Stomach (tissue), 8 donors: ENCODE measurements at regions not wholly inside any gene's neighbourhood (a gene's known extent, or its start where the extent isn't known, plus 50 kb on each side); places are given as distances from the start of the nearest gene placed in this dataset.

ENCODE experiments used
- DNase-seq, 2 donors: peaks; one replicate each; pipeline versions ENCODE4 v3.0.0 to v3.0.0-alpha.2; 2013 to 2019
- H3K27ac ChIP-seq, 5 donors: fragments of 200-600 bp in 4 of 5; sonication (generic) in 4 of 5; one replicate each; pipeline ENCODE4 v1.5.1; 2013 to 2019; ENCODE audit warnings: mild to moderate bottlenecking in 1 of 5, moderate library complexity in 1 of 5
- H3K27me3 ChIP-seq, 3 donors: fragments of 200-600 bp; sonication (generic); one replicate each; pipeline ENCODE4 v1.5.1; 2017 to 2019; ENCODE audit warnings: mixed run types in 1 of 3
- H3K36me3 ChIP-seq, 4 donors: fragments of 200-600 bp; sonication (generic); 1 replicate in 3 of 4; 2 replicates in 1 of 4; pipeline ENCODE4 v1.5.1; 2016 to 2019
- H3K4me1 ChIP-seq, 4 donors: fragments of 200-600 bp; sonication (generic); one replicate each; pipeline ENCODE4 v1.5.1; 2016 to 2019
- H3K4me3 ChIP-seq, 4 donors: fragments of 200-600 bp; sonication (generic) in 3 of 4; one replicate each; pipeline ENCODE4 v1.5.1; 2016 to 2019; ENCODE audit warnings: mild to moderate bottlenecking in 1 of 4
- H3K9me3 ChIP-seq, 4 donors: fragments of 200-600 bp; sonication (generic); one replicate each; pipeline ENCODE4 v1.5.1; 2016 to 2019
- EP300 ChIP-seq: sonication (generic); formaldehyde crosslinking; IDR thresholded peaks from one replicate; pipeline ENCODE4 v1.6.1; 2017; ENCODE audit warnings: antibody characterized with exemption
- POLR2A ChIP-seq, 4 donors: fragments of 450-650 bp; IDR thresholded peaks; one replicate each; pipeline ENCODE4 v1.6.1; 2016; ENCODE audit warnings: antibody characterized with exemption in 4 of 4, control low read depth in 2 of 4, mild to moderate bottlenecking in 1 of 4, moderate library complexity in 1 of 4
- POLR2AphosphoS5 ChIP-seq, 3 donors: sonication (generic); formaldehyde crosslinking; IDR thresholded peaks; one replicate each; pipeline ENCODE4 v1.6.1; 2016; ENCODE audit warnings: antibody characterized with exemption in 3 of 3
- WGBS, 5 donors: extraction: QIAGEN DNeasy Blood & Tissue Kit in 3 of 5; methylation state at CpG; one replicate each; pipeline versions ENCODE4 v1.1.5 to v1.1.7; 2013 to 2018; 5-methylcytosine and 5-hydroxymethylcytosine counted together
- intact Hi-C: fragments of 100-400 bp; cut with DNase I; formaldehyde crosslinking; loops from one replicate; pipeline ENCODE4 v1.15.1; 2023; ENCODE audit warnings: low total_unique reads
- TF ChIP-seq, protein P1 (sequence below), 7 experiments: fragments of 450-650 bp in 4 of 7; fragments of 200-600 bp in 3 of 7; sonication (generic) in 3 of 7; IDR thresholded peaks; one replicate each; pipeline ENCODE4 v1.5.1; 2016 to 2019; ENCODE audit warnings: antibody characterized with exemption in 7 of 7, control low read depth in 2 of 7, mild to moderate bottlenecking in 1 of 7
- donor health status: healthy with polysubstance abuse.
- donor health status: Bipolar disorder and iron deficiency.
- donor health status: healthy.

DNA sequence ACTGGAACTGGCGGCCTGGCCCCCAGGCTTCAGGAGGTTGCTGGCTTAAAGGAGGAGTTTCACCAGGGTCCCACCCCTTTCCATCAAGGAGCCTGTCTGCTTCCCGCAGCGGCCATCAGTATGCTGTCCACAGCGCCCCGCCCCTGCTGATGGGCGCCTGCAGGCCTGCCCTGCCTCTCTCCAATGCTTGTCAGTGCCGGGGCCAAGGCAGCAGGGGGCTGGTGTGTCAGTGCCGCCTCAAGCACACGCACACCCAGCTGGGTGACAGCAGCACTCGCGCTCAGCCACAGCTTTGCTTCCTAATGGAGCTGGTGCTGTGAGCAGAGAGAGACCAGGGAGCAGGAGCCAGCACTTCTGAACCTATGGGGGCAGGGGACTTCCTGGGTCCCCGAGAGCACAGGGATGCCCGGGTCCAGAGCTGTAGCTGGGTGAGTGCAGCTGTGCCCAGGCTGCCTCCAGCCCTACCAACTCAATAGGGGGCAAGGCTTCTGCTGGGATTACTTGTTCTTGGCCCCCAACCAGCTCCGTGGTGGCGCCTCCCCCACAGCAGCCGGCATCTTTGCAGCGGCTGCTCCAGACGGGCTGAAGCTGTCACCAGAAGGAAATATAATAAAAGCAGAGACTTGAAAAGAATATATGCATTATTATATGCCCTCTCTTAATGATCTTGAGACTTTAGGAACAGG lies 377.2 kb upstream of the LRATD1 start:
- Histone ChIP-seq H3K9me3 (peaks cover 0 to 4% (median 2%) of the 10 kb centered on the region in 4 donors), H3K27ac (no peak overlapping the region), H3K36me3 (no peaks in the 10 kb centered on the region), H3K27me3 (no peaks in the 10 kb centered on the region), H3K4me3 (no peak overlapping the region), H3K4me1 (no peaks in the 10 kb centered on the region)
- TF ChIP-seq POLR2A (IDR thresholded peaks at IDR 0.05) = no peak
- TF ChIP-seq POLR2AphosphoS5 (IDR thresholded peaks at IDR 0.05) = no peak
- TF ChIP-seq, protein P1, sequence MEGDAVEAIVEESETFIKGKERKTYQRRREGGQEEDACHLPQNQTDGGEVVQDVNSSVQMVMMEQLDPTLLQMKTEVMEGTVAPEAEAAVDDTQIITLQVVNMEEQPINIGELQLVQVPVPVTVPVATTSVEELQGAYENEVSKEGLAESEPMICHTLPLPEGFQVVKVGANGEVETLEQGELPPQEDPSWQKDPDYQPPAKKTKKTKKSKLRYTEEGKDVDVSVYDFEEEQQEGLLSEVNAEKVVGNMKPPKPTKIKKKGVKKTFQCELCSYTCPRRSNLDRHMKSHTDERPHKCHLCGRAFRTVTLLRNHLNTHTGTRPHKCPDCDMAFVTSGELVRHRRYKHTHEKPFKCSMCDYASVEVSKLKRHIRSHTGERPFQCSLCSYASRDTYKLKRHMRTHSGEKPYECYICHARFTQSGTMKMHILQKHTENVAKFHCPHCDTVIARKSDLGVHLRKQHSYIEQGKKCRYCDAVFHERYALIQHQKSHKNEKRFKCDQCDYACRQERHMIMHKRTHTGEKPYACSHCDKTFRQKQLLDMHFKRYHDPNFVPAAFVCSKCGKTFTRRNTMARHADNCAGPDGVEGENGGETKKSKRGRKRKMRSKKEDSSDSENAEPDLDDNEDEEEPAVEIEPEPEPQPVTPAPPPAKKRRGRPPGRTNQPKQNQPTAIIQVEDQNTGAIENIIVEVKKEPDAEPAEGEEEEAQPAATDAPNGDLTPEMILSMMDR (IDR thresholded peaks at IDR 0.05) = no peak
- TF ChIP-seq EP300 = no peak
- DNase-seq = no peak
- 82 to 97% (median 92%) methylated on average over 8 to 18 of the region's 18 CpGs for WGBS, 5 donors
- intact Hi-C loops = no loop called here

DNA sequence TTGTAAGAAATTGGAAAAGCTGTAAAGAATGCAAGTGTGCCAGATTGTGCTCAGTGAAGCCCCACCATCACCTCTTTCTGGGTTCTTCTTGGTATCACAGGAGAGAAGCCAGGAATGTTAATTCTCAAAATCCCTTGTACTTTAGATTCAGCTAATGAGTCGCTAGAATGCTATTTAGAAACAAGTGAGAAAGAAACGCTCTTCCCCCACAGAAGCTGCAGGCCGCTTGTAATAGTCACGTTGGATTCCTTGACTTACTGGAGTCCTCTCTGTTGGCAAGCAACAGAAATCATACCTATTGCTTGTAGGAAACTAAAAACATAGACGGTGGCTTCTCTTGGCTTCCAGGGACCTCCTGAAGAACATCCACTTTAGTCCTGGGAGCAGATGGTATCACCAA lies 375.6 kb upstream of the LRATD1 start:
- 86 to 90% (median 88%) methylated on average over 5 of the region's 5 CpGs for WGBS, 5 donors
- peaks cover 0 to 4% (median 0%) of the 10 kb centered on the region in 4 donors for H3K9me3 ChIP-seq
- no peak overlapping the region for H3K4me3 ChIP-seq
- no peaks in the 10 kb centered on the region for H3K36me3 ChIP-seq
- intact Hi-C loops = no loop called here
- DNase-seq = no peak
- TF ChIP-seq, protein P1 (IDR thresholded peaks at IDR 0.05) = no peak
- TF ChIP-seq POLR2A (IDR thresholded peaks at IDR 0.05) (no peak), EP300 (no peak), POLR2AphosphoS5 (IDR thresholded peaks at IDR 0.05) (no peak)
- H3K27ac ChIP-seq = no peak overlapping the region
- no peaks in the 10 kb centered on the region for H3K27me3 ChIP-seq
- H3K4me1 ChIP-seq = no peaks in the 10 kb centered on the region

DNA sequence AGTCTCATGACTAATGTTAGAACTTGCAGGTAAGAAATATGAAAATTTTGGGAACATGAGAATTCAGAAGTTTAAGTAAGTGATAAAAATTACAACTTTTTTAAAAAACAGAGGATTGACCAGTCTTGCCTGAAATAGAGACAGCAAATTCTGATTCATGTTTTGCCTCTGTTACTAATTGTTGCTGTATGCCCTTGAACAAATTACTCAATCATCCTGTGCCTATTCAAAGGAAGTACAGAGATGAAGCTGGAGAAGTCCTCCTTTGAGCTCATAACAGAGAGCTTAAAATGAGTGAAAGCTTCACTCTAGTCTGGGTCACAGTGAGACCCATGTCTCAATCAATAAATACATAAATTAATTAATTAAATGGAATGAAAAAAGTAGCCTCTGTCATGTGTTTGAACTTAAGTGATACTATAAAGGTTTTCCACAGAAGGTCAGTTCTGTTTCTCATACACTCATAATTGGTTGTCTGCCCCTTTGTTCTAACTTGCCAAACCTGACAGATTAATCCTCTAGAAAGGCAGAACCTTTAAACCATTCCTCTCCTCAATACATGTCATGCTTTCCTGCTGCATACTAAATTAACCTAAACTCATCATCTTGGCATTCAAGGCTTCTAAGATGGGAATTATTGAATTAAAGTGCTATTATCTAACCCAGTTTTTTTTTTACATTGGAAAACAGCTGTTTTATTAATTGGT lies 374.6 kb upstream of the LRATD1 start:
- no peaks in the 10 kb centered on the region for H3K27me3 ChIP-seq
- DNase-seq = no peak
- no peak overlapping the region for H3K27ac ChIP-seq
- no peak for TF ChIP-seq POLR2A (IDR thresholded peaks at IDR 0.05)
- TF ChIP-seq EP300 = no peak
- no peak for TF ChIP-seq POLR2AphosphoS5 (IDR thresholded peaks at IDR 0.05)
- TF ChIP-seq, protein P1 (IDR thresholded peaks at IDR 0.05) = no peak
- peaks cover 0 to 4% (median 0%) of the 10 kb centered on the region in 4 donors for H3K9me3 ChIP-seq
- H3K4me3 ChIP-seq = no peak overlapping the region
- intact Hi-C loops = no loop called here
- H3K4me1 ChIP-seq = no peaks in the 10 kb centered on the region
- no peaks in the 10 kb centered on the region for H3K36me3 ChIP-seq

DNA sequence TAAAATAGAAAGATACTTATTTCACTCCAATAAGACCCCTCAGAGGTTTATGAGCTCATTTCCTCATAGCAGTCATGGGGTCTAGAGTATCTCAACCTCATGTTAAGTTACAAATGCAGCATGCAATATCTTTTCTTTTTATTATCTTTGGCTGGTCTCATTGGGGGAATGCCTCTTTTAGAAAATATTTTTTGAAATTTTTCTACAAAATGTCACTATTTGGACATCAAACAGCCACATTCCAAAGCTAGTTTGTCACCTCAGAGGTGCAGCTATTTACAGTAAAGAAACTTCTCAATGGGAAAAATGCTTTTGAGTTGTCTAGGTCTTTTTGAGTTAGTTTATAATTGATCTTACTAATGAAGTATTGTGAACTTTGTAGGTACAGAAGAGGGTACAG lies 370.7 kb upstream of the LRATD1 start:
- no peaks in the 10 kb centered on the region for H3K27me3 ChIP-seq

DNA sequence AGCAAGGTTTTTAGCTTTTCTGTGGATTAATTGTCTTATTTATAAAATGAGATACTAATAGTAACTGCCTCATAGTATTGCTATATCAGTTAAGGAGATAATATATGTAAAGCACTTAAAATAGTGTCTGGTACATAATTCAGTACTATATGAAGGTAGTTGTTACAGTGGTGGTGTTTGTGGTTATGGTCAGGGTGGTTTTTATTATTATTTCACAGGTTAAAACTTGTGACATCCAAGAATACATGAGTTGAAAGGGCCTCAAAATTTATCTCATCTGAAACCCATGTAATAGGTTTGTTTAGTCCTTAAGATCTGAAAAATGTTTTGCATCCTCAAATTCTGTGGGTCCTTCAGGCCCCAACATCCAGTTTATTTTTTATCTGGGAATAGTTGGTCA lies 369.5 kb upstream of the LRATD1 start:
- Histone ChIP-seq H3K27ac (no peak overlapping the region), H3K27me3 (no peaks in the 10 kb centered on the region), H3K4me3 (no peak overlapping the region), H3K36me3 (no peaks in the 10 kb centered on the region), H3K9me3 (no peaks in the 10 kb centered on the region), H3K4me1 (no peaks in the 10 kb centered on the region)
- no peak for DNase-seq
- TF ChIP-seq, protein P1 (IDR thresholded peaks at IDR 0.05) = no peak
- TF ChIP-seq EP300 = no peak
- no peak for TF ChIP-seq POLR2A (IDR thresholded peaks at IDR 0.05)
- TF ChIP-seq POLR2AphosphoS5 (IDR thresholded peaks at IDR 0.05) = no peak
- intact Hi-C loops = no loop called here

More for the DNA sequence above, 370.7 kb upstream of the LRATD1 start:
- no peak overlapping the region for H3K4me3 ChIP-seq
- intact Hi-C loops = no loop called here
- no peak for TF ChIP-seq POLR2AphosphoS5 (IDR thresholded peaks at IDR 0.05)
- no peaks in the 10 kb centered on the region for H3K36me3 ChIP-seq
- H3K9me3 ChIP-seq = no peaks in the 10 kb centered on the region
- DNase-seq = no peak
- no peak overlapping the region for H3K27ac ChIP-seq
- H3K4me1 ChIP-seq = no peaks in the 10 kb centered on the region
